Osteoblast (primary cell): ENCODE measurements at regions not wholly inside any gene's neighbourhood (a gene's known extent, or its start where the extent isn't known, plus 50 kb on each side); places are given as distances from the start of the nearest gene placed in this dataset.
A peak's percentile ranks its signal among the peaks of the same experiment; 100 is the strongest.

Experiments
- DNase-seq: peaks from one replicate; pipeline ENCODE4 v3.0.0; 2011; ENCODE audit warnings: low spot score, mixed read lengths; ENCODE audit not compliant: insufficient read length; ENCODE audit errors: missing footprints
- H2AFZ ChIP-seq: 2 replicates; pipeline ENCODE4 v1.6.0; 2011; ENCODE audit warnings: mild to moderate bottlenecking, low read length
- H3K27ac ChIP-seq: 2 replicates; pipeline ENCODE4 v1.5.1; 2011; ENCODE audit warnings: mild to moderate bottlenecking, low read depth, low read length, moderate library complexity
- H3K27me3 ChIP-seq: 2 replicates; pipeline ENCODE4 v1.6.0; 2012; ENCODE audit warnings: mild to moderate bottlenecking, control low read depth, inconsistent platforms, low read length, moderate library complexity; ENCODE audit not compliant: insufficient read depth
- H3K36me3 ChIP-seq: 2 replicates; pipeline ENCODE4 v1.5.1; 2011; ENCODE audit warnings: mild to moderate bottlenecking, low read length, control low read depth, moderate library complexity; ENCODE audit not compliant: insufficient read depth
- H3K4me1 ChIP-seq: 2 replicates; pipeline ENCODE4 v1.5.1; 2011; ENCODE audit warnings: mild to moderate bottlenecking, low read length, control low read depth, moderate library complexity; ENCODE audit not compliant: insufficient read depth
- H3K4me2 ChIP-seq: 2 replicates; pipeline ENCODE4 v1.6.0; 2011; ENCODE audit warnings: mild to moderate bottlenecking, low read length; ENCODE audit not compliant: insufficient read depth
- H3K4me3 ChIP-seq: fragments of 200-600 bp; sonication (generic); 3 replicates; pipeline ENCODE4 v1.5.1; 2012; ENCODE audit warnings: mild to moderate bottlenecking, low read length, inconsistent platforms; ENCODE audit not compliant: insufficient read depth
- H3K79me2 ChIP-seq: 2 replicates; pipeline ENCODE4 v1.6.0; 2012; ENCODE audit warnings: mild to moderate bottlenecking, low read length, control low read depth, inconsistent platforms; ENCODE audit not compliant: insufficient read depth
- H3K9me3 ChIP-seq: 2 replicates; pipeline ENCODE4 v1.5.1; 2011; ENCODE audit warnings: low read depth, low read length, control low read depth
- H4K20me1 ChIP-seq: 2 replicates; pipeline ENCODE4 v1.6.0; 2012; ENCODE audit warnings: mild to moderate bottlenecking, low read length, control low read depth; ENCODE audit not compliant: insufficient read depth
- CTCF ChIP-seq: IDR thresholded peaks from 2 replicates; pipeline ENCODE4 v1.5.1; 2011; ENCODE audit warnings: mild to moderate bottlenecking, low read depth, low read length, moderate library complexity; ENCODE audit errors: extremely low read depth

- no peak overlapping the region for H3K4me3 ChIP-seq
- no peak overlapping the region for H3K4me2 ChIP-seq
Observed at GRCh38 chr2:239832490-239833268, 192.5 kb downstream of the NDUFA10 start.

GRCh38 chr2:239831861-239832489 is 193.2 kb downstream of the NDUFA10 start:
- no peak overlapping the region for H3K4me2 ChIP-seq
- no peaks in the 10 kb centered on the region for H3K79me2 ChIP-seq
- no peak overlapping the region for H2AFZ ChIP-seq
- no peaks in the 10 kb centered on the region for H3K9me3 ChIP-seq
- no peaks in the 10 kb centered on the region for H4K20me1 ChIP-seq
- TF ChIP-seq CTCF: no peak
- H3K4me3 ChIP-seq: no peak overlapping the region
- no peaks in the 10 kb centered on the region for H3K4me1 ChIP-seq
- no peak for DNase-seq
- no peaks in the 10 kb centered on the region for H3K36me3 ChIP-seq
- H3K27me3 ChIP-seq: no peaks in the 10 kb centered on the region
- no peak overlapping the region for H3K27ac ChIP-seq

More at GRCh38 chr2:239832490-239833268, 192.5 kb downstream of the NDUFA10 start:
- Histone ChIP-seq H3K36me3 (no peaks in the 10 kb centered on the region), H3K27ac (no peak overlapping the region), H4K20me1 (no peaks in the 10 kb centered on the region), H3K27me3 (no peaks in the 10 kb centered on the region), H3K4me1 (no peaks in the 10 kb centered on the region), H3K79me2 (no peaks in the 10 kb centered on the region), H2AFZ (no peak overlapping the region), H3K9me3 (no peaks in the 10 kb centered on the region)
- no peak for TF ChIP-seq CTCF
- DNase-seq: no peak

DNA sequence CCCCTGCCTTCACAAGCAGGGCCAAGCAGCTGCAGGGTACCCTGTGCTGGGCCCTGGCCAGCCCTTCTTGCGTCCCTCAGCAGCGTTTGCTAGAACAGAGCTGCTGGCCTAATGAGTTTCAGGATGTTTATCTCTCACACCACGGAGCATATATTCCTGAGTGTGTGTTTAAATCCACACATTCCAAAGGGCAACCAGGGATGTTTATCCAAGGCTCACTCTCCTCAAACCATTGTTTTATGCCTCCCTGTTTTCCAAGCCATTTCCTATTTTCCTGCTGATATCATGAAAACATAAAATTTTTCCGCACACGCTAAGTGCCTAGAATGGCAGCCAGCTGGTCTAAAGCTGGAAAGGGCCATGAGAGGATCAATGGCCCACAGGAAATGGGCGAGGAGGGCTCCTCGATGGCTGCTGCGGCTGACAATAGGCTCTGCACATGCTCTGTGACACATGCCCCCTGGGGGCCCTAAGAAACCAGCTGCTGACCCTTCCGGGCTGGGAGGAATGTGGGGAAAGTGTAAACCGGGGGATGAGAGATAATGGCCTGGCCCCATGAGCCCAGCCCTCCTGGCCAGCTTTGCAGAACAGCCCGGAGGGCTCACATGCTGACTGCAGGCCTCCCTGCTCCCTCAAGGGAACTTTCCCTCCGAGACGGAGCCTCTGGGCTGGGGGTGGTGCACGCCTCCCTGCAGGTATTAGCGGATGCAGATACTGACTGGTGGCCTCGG is 194.0 kb downstream of the NDUFA10 start:
- H3K9me3 ChIP-seq: no peaks in the 10 kb centered on the region

More for the DNA sequence above, 194.0 kb downstream of the NDUFA10 start:
- H3K4me2 ChIP-seq: no peak overlapping the region
- no peaks in the 10 kb centered on the region for H3K4me1 ChIP-seq
- no peaks in the 10 kb centered on the region for H3K27me3 ChIP-seq
- H3K79me2 ChIP-seq: no peaks in the 10 kb centered on the region
- no peaks in the 10 kb centered on the region for H4K20me1 ChIP-seq
- no peak overlapping the region for H3K4me3 ChIP-seq
- H3K36me3 ChIP-seq: no peaks in the 10 kb centered on the region
- TF ChIP-seq CTCF: no peak
- peak; percentile 53 for DNase-seq
- H2AFZ ChIP-seq: no peak overlapping the region
- no peak overlapping the region for H3K27ac ChIP-seq
